Kasumi-1 (cell line): ENCODE measurements at regions not wholly inside any gene's neighbourhood (a gene's known extent, or its start where the extent isn't known, plus 50 kb on each side); places are given as distances from the start of the nearest gene placed in this dataset.
A peak's percentile ranks its signal among the peaks of the same experiment; 100 is the strongest.

Experiments used
- DNase-seq, 2 experiments: peaks; one replicate each; lab custom pipeline; 2025; lab: John Stamatoyannopoulos, UW

DNA sequence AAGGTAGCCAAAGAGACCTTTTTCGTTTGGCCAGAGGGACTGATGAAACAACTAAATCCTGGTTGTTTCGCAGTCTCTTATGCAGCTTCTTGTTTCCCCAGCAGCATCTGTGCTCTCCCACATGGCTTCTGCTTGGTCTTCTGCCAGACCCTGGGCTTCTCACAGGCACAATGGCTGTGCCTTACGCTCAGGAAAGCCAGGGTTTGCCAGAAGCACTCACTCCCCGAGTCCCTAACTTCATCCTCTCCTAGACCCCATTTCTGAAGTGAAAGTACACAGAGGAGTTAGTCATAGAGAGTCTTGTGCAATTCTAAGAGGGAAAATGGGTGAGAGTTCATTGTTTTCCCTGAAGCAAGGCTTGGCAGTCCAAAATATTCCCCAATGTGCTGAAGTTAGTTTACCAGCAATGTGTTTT lies 121.7 kb downstream of the EVX1 start:
- no peak for DNase-seq

DNA sequence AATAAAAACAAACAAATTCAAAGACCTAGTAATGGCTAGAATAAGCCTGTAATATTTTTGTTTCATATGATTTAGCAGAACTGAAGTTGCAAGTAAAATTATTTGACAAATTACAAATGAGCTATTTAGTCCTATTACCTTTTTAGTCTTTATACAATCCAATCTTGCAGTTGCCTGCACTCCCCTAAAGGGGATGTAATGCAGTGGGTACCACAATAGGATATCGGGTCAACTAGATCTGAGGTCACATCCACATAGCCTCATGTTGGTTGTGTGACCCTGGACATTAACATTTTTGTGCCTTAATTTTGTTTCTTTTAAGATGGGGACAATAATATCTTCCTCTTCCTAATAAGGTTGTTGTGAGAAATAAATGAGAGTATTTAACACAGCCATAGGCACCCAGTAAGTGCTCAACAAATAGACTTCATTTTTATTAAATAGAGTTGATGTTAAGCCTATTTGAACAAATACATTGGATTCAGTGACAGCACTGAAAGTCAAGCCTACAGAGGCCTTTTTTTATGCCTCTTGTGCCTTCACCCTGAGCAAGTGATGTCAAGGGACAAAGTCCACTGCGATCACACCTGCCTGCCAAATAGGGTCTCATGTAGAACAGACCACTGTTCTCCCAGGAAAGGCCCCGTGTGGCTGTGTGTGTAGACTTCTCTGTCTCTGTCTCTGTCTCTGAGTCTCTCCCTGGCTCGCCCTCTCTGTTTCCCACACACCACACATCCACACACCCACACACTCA lies 124.8 kb downstream of the EVX1 start:
- no peak for DNase-seq

DNA sequence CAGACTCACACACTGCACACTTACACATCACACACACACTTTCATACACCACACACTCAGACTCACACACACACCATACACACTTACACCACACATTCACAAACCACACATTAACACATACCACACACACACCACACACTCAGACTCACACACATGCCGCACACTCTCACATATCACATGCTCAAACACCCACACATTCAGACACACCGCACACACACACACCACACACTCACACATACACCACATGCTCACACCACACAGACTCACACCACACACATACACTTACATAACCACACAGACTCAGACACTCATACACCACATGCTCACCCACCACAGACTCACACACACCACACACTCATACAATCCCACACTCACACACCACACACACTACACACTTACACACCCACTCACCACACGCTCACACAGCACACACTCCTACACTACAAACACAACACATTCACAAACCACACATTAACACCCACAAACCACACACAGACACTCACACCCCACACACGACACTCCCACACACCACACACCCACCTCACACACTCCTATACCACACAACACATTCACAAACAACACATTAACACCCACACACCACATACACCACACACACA lies 125.4 kb downstream of the EVX1 start:
- DNase-seq = no peak

DNA sequence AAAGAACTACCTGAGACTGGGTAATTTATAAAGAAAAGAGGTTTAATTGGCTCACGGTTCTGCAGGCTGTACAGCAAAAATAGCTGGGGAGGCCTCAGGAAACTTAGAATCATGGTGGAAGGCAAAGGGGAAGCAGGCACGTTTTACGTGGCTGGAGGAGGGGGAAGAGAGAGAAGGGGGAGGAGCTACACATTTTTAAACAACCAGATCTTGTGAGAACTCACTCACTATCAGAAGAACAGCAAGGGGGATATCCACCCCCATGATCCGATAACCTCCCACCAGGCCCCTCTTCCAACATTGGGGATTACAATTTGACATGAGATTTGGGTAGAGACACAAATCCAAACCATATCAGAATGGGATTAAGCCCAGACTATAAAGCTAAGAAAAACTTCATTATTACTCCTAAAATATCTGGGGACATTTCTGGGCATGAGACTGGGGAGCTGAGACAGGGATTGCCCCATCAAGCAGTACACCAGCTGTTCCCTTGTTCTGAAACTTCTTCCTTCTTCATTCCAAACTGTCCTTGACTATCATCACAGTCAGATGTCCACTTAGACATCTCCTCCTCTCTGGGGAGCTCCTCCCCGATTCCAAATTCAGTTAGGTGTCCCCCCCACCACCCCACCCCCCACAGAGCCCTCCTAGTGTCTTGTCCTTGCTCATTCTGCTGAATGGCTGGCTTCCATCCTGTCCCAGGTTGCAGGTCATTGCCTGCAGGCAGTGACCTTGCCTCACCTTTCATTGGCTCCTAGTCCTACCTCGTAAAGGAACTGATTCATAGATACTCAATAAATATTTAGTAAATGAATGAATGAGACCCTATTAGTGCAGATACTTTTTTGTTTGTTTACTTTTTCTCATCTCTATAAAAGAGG lies 132.6 kb downstream of the EVX1 start:
- DNase-seq = no peak

DNA sequence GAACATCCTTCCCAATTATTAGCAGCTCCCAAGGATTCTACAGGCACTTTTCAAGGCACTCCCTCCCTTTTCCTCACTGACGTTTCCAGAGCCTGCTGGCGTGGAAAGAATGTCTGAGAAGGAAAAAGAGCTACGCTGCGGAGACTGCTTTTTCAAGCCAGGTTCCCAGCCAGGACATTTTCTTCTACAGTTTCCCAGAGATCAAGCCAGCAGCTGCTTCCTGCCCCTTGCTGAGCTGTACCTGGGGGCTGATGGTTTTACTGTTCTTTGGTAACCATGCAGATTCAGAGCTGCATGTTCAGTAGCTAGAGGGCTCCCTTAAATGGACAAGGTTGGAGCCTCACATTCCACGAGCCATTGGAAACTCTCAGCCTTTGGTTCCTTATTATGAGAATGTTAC lies 133.4 kb downstream of the EVX1 start:
- DNase-seq = no peak

DNA sequence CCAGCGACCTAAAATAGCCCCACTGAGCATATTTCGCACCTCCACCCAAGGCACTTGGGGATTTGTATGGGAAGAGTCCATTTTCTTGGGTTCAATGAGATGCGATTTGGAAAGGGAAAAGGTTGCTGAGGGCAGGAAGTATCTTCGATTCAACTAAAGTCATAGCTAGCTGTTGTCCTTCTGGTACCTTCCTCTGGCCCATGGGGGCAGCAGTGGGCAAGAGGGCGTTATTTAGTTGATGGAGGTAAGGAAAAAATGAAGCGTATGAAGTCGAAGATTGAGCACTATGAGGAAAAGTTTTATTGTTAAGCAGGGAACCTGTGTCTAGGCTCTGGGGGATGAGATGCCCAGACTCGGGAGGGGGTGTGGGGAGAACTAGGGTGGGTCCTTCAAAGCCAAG lies 135.4 kb downstream of the EVX1 start:
- DNase-seq = no peak

DNA sequence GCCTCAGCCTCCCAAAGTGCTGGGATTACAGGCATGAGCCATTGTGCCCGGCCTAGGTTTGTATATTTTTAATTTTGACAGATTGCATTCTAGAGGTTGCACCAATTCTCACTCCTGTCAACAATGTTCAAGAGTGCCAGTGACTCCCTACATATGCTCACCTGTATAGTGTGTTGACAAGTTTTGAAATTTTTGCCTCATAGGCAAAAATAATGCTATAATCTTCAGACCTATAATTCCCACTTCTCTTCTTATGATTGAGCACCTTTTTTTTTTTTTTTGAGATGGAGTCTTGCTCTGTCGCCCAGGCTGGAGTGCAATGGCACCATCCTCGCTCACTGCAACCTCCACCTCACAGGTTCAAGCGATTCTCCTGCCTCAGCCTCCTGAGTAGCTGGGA lies 139.7 kb downstream of the EVX1 start:
- DNase-seq = no peak

DNA sequence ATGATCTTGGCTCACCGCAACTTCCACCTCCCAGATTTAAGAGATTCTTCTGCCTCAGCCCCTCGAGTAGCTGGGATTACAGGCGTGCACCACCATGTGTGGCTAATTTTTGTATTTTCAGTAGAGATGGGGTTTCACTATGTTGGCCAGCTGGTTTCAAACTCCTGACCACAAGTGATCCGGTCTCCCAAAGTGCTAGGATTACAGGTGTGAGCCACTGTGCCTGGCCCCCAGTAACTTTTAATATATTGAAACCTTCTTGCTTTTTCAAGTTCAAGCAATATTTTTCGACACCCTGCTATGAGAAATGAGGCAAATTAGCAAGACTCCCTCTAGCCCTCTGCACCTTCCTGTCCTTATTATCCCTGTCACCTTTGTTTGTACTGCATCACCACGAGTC lies 144.0 kb downstream of the EVX1 start:
- no peak for DNase-seq

DNA sequence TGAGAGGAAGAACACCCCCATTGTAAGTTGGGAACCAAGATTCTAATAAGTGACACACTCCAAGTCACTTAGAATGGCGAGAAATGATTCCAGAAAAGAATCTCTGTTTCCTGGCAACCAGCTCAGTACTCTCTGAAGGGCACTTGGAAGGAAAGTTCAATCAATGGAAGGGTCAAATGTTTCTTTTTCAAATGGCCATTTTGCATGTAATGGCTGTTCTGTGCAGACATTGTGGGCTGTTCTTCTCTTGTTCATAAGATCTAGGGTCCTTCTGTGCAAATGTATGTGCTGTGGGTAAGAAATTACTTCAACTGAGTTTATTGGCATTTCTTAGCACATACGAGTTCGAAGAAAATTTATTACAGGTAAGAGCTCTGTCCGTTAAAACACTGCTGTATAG lies 145.3 kb downstream of the EVX1 start:
- DNase-seq = no peak

DNA sequence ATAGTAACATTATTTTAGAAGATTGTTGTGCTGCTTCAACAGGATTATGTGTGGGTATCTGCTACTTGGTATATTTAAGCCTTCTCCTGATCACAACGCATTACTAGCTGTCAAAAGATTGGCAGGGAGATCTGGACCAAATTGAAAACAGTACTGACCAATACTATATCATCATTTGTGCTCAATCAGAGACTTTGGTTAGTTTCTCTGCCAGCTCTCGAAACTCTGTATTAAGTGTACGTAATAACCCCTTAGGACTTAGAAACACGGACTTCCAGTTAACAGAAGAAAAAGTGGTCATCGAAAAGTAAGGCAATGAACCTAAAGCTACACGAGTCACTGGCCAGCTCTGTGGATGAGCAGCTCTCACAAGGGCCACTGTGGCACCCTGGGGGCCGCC lies 146.0 kb downstream of the EVX1 start:
- no peak for DNase-seq

DNA sequence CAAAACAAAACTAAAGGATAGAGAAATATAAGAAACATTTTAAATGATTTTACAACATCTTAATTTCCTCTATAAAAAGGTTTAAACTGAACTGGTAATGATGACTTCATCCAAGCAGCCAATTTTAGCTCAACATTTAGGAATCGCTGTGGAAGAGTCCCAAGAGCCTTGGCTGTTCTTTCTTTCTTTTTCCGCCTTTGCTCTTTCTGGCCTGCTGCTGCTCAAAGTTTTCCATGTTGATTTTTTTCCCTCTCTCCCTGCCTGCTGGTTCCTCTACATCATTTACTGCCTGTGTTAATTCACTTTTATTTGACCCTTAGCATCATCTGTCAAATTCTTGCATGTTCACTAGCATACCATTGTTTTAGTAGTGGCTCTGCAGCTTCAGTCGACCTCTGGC lies 146.9 kb downstream of the EVX1 start:
- DNase-seq = no peak

DNA sequence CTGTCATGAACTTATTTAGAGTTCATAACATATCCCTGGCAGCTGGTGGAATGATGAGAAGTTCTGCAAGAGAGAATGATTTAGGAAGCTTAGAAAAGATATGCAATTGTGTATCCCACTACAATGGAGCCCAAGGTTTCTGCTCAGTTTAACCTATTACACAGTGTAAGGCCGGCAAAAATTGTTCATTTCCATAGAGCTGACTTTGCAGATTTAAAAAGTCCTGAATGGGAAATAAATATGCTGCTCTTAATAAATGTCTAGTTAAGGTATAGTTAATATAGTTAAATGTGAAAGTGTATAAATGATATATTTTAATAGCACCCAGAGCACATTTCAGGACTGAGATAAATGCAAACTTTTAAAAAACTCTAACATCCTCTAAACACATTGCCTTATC lies 149.9 kb downstream of the EVX1 start:
- no peak for DNase-seq

DNA sequence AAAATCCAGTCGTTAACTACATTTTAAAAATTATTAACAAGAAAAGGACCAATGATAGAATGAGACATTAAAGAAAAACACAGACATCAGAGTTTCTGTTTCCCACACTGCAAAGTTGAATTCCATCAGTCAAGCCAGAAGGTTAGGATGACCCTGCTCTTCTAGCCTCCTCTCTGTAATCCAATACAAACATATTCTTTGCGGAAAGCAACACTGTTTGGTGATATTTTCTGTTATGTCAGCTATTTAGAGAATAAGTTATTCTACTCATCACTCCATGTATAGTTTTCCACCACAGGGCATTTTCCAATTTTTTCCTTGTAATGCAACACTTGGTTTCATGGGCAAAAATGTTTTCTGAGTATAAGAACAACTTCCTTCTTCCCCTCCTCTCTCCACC lies 152.3 kb downstream of the EVX1 start:
- DNase-seq = no peak

DNA sequence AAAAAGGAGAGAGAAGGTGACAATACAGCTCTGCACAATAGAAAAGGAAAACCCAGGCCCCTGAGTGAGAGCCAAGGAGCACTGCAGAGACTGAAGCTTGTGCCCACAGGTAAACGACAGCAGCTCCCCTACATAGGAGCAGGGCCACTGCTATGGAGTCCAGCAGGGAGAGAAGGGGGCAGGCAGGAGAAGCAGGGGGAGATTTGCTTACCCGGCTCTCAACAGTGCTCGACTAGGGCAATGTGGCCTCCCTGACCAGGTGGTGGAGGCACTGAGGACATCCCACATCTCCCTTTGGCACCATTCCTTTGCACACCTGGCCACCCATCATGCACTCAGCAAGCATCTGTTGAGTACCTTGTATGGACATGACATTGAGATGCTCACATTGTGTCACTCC lies 153.0 kb downstream of the EVX1 start:
- DNase-seq = no peak

DNA sequence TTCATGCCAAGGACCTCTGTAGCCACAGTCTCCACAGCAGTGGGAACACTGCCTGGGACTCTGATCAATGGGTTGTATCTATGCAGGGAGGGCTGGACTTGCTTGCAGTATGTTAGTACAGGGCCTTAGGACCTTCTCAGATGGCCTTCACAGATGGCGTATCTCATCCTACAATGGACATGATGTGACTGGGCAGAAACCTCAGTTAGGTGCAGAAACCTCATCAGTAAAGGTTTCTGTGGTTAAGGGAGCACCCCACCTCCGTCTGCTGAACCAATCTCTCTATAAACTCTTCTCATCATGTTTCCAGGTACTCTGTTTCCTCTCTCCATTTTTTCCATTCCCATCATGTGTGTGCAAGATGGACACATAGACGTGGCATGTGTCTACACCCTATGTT lies 154.9 kb downstream of the EVX1 start:
- no peak for DNase-seq

DNA sequence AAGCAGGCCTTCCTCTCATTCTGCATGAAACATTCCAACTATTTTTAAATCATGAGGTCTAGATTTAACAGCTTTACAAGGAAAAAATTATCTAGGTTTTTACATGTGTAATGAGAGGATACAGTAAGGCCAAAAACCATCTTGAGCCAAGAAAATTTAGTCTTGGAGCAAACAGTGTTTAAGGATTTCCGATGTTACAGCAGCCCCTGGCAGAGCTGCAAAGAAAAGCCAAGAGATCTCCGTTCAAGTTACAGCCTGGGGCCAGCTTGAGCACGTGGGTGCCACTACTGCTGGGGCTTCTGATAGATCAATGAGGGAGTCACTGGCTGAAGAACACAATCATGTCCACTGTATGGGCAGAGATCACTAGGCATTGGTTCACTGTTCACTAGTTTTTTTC lies 156.2 kb downstream of the EVX1 start:
- no peak for DNase-seq

DNA sequence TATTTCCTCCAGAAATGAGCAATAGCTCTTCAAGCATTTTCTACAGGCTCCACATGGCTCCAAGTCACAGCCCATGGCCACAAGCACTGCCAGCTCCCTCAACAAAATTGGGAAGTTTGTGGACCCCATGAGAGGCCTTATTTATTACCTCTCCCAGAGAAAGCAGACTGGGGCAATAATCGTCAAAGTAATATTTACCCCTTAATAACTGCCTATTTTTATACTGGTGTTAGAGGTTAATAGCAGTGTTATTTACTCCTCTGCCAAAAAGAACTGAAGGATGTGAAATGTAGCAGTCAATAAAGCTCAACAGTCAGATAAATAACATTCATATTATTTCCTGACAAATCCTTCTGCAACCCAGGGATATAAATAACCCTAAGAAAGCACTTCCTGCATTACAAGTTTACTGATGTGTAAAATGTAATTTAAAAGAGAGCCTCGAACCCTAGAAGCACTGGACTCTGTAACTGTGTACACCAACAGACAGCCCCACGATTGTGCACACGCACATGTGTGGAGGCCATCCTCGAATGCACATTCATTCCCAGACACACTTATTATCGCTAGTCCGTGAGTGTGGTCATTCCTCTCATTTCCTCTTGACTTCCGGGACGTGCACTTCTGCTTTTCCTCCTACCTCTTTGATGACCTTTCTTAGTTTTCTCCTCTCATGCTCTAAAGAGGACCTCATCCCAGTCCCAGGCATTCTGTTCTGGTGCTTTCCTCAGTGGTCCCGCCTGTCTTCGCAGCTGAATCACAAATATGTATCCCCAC lies 157.4 kb downstream of the EVX1 start:
- DNase-seq = peak; percentile 37 to 47

DNA sequence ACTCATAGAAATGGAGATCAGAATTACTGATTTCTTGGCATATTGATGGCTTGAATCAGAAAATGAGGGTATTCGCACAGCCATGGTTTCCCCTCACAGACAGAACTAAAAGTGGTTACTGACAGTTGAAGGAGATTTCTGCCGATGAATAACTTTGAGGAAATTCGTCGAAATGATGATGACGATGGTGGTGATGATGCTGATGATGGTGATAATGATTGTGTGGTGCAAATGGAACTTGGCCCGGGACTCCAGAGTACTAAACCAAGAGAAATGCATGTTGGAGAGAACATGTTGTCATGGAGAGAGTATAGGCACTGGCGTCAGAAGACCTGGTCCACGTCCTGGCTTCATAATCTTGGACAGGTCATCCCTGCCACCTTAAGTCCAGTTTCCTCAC lies 163.2 kb downstream of the EVX1 start:
- DNase-seq = no peak

DNA sequence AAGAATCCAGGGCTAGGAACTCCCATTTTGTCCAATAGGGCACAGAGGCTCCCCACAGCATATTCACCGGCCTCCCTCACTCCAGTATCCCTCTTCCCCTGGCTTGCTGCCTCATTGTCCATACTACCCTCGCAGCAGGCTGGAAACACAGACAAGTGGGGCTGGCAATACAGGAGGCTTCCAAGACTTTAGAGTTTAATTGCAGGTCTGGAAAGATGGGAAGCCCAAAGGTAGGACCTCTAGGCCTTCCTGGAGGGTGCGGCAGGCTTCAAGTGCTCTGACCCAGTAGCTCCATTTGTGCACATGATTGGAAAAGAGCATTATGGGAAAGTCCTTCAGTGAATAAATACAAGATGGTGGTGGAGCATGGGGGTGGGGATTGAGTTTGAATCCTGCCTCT lies 166.7 kb downstream of the EVX1 start:
- no peak for DNase-seq

DNA sequence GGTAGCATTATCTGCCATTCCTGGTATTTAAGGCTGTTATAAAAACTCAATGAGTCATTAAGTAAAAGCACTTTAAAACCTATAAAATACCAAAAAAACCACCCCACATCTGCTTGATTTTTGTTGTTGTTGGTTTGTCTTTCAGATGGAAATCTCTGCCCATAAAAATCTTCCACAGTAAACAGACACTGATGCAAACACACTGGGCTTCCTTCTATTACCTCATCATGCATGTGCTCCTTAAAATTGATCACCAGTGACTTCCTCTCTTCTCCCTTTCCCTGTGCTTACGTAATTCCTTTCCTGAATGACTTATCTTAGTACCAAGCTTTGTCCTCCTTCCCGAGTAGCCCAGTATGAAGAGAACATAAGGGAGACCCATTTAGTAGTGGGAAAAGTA lies 167.2 kb downstream of the EVX1 start:
- DNase-seq = no peak

DNA sequence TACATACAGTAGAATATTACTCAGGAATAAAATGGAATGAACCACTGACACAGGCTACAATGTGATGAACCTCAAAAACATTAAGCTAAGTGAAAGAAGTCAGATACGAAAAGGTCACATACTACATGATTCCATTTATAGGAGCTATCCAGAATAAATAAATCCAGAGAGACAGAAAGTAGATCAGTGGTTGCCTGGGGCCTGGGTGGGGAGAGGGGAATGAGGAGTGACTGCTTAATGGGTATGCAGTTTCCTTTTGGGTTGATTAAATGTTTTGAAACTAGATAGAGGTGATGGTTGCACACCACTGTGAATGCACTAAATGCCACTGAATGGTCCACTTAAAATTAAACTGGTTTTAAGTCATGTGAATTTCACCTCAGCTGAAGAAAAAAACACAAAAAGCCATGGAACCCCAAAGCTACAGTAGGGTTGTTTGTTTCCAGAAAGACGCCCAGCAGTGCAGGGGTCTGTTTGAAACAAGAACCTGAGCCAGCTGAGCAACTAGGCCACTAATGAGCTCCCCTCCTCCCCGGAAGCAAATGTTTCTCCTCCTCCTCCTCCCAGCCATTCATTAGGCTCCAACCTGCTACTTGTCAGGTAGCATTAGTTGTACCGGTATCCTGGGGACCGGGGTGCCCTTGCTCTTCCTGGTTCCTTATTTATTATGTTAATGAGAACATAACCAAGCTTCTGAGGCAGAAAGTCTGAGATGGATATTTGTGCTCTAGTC lies 168.4 kb downstream of the EVX1 start:
- no peak for DNase-seq

DNA sequence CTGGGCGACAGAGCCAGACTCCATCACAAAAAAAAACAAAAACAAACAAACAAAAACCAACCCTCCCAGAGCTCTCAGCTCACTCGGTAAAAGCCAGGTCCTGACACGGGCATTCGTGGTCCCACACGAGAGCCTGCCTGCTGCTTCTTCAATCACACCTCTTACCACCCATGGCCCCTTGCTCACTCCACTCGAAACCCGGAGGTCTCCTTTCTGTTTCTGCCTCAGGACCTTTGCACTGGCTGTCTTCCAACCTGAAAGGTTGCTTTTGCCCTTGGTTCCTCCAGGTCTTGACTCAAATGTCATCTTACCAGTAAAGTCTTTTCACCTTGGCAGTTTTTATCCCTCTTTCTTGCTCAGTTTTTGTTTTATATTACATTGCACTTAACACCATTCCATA lies 169.6 kb downstream of the EVX1 start:
- DNase-seq = no peak
